ENCODE measurements at regions not wholly inside any gene's neighbourhood (a gene's known extent, or its start where the extent isn't known, plus 50 kb on each side); places are given as distances from the start of the nearest gene placed in this dataset.

- no peak overlapping the region for H3K4me2 ChIP-seq (ENCODE audit: control insufficient read depth, insufficient read depth)
- no peak for TF ChIP-seq SIN3A (IDR thresholded peaks at IDR 0.05; ENCODE audit: low read depth, low read length)
- TF ChIP-seq, protein P1, sequence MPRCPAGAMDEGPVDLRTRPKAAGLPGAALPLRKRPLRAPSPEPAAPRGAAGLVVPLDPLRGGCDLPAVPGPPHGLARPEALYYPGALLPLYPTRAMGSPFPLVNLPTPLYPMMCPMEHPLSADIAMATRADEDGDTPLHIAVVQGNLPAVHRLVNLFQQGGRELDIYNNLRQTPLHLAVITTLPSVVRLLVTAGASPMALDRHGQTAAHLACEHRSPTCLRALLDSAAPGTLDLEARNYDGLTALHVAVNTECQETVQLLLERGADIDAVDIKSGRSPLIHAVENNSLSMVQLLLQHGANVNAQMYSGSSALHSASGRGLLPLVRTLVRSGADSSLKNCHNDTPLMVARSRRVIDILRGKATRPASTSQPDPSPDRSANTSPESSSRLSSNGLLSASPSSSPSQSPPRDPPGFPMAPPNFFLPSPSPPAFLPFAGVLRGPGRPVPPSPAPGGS (IDR thresholded peaks at IDR 0.05; ENCODE audit: borderline replicate concordance, insufficient read depth, low read depth, low read length, poor library complexity, severe bottlenecking), result no peak
- TF ChIP-seq, protein P2, sequence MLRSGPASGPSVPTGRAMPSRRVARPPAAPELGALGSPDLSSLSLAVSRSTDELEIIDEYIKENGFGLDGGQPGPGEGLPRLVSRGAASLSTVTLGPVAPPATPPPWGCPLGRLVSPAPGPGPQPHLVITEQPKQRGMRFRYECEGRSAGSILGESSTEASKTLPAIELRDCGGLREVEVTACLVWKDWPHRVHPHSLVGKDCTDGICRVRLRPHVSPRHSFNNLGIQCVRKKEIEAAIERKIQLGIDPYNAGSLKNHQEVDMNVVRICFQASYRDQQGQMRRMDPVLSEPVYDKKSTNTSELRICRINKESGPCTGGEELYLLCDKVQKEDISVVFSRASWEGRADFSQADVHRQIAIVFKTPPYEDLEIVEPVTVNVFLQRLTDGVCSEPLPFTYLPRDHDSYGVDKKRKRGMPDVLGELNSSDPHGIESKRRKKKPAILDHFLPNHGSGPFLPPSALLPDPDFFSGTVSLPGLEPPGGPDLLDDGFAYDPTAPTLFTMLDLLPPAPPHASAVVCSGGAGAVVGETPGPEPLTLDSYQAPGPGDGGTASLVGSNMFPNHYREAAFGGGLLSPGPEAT (IDR thresholded peaks at IDR 0.05; ENCODE audit: low read depth), result no peak
- no peak for TF ChIP-seq RAD21 (IDR thresholded peaks at IDR 0.05; ENCODE audit: insufficient read depth, low read depth, low read length)
- TF ChIP-seq USF2 (IDR thresholded peaks at IDR 0.05; ENCODE audit: borderline replicate concordance, low read depth, low read length), result no peak
- TF ChIP-seq YY1 (IDR thresholded peaks at IDR 0.05; ENCODE audit: low read depth, low read length), result no peak
- no peak for TF ChIP-seq CREB1 (IDR thresholded peaks at IDR 0.05; ENCODE audit: low read depth)
- intact Hi-C loops (cut with micrococcal nuclease; ENCODE audit: unreplicated experiment) (no loop called here), in situ Hi-C loops (cut with MboI) (no loop called here)
- WGBS (ENCODE audit: insufficient coverage, insufficient replicate concordance, low lambda C conversion rate, missing lambda C conversion rate), result 26% methylated on average over 5 of the region's 5 CpGs
- ChIA-PET SMC1A (ENCODE audit: uncharacterized antibody, unreplicated experiment) (no interaction called here), CTCF (no interaction called here), RAD21 (ENCODE audit: unreplicated experiment) (no interaction called here), POLR2A (no interaction called here)
- H3K4me1 ChIP-seq (ENCODE audit: control insufficient read depth, insufficient read depth, low read length), result no peaks in the 10 kb centered on the region
- no peak for FAIRE-seq
- no peaks in the 10 kb centered on the region for H4K20me1 ChIP-seq (ENCODE audit: control insufficient read depth, insufficient read depth)
- H3K36me3 ChIP-seq (ENCODE audit: control insufficient read depth in 2 of 2, insufficient read depth in 2 of 2, low read length in 1 of 2), result no peaks in the 10 kb centered on the region
- no peak overlapping the region for H3K27ac ChIP-seq (ENCODE audit: control insufficient read depth, insufficient read depth)
- H2AFZ ChIP-seq (ENCODE audit: control insufficient read depth, low read depth, low read length), result no peak overlapping the region
- no TSS peak for BruUV-seq (replicated peaks)
- no peaks in the 10 kb centered on the region for H3K79me2 ChIP-seq (ENCODE audit: control insufficient read depth, insufficient read depth, low read length)
- no peak for ATAC-seq
- DNase-seq (ENCODE audit: low read depth, low spot score), result no peak
- H3K9ac ChIP-seq (ENCODE audit: control insufficient read depth, insufficient read depth, low read length), result no peak overlapping the region
- no peaks in the 10 kb centered on the region for H3K27me3 ChIP-seq (replicated peaks in 1 of 2; ENCODE audit: control insufficient read depth in 2 of 2, insufficient read depth in 2 of 2, low read length in 1 of 2)
- H3K4me3 ChIP-seq, result no peak overlapping the region
- H3K9me3 ChIP-seq (replicated peaks; ENCODE audit: control insufficient read depth, insufficient read depth, low read length), result no peaks in the 10 kb centered on the region
Measured at GRCh38 chr4:107115185-107115847, 79.2 kb upstream of the DKK2 start.
